ENCODE measurements at regions not wholly inside any gene's neighbourhood (a gene's known extent, or its start where the extent isn't known, plus 50 kb on each side); places are given as distances from the start of the nearest gene placed in this dataset.

DNA sequence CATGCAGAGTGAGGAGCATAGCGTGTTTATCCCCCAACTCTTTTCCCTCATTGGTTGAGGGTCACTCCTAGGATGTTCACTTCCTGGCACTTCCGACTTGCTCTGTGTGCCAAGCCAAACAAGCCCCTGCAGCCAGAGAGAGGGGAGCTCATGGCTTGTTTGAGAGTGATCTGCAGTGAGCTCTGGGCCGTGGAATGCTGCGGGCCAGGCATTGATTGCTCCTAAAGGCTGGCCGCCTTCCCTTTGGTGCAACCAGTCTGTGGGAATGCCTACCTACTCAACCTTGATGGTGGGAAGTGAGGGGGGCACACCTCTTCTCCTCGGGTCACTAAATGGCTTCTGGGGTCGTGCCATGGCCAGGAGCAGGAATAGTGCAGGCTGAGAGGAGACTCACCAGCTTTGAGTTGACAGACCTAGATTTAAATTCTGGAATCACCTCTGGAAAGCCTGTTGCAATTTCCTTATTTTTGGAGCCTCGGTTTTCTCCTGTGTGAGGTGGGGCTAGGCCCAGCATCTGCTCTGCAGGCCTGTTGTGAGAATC is 152.0 kb upstream of the STX18 start:
- no peak for DNase-seq (ENCODE audit: low read depth in 2 of 2)

DNA sequence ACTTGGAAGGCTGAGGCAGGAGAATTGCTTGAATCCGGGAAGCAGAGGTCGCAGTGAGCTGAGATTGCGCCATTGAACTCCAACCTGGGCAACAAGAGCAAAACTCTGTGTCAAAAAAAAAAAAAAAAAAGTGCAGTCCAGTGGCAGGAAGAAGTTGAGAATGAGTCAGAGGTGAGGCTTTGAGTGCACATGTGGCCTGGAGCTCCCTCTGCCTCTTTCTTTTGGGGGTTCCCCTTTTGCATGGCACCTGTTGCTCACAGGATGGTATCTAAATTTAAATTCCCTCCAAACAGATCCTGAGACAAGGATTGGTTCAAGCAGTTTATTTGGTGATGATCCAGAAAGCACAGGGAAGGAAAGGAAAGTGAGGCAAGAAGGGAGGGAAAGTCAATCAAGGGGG is 151.4 kb upstream of the STX18 start:
- no peak for DNase-seq (ENCODE audit: low read depth in 2 of 2)

DNA sequence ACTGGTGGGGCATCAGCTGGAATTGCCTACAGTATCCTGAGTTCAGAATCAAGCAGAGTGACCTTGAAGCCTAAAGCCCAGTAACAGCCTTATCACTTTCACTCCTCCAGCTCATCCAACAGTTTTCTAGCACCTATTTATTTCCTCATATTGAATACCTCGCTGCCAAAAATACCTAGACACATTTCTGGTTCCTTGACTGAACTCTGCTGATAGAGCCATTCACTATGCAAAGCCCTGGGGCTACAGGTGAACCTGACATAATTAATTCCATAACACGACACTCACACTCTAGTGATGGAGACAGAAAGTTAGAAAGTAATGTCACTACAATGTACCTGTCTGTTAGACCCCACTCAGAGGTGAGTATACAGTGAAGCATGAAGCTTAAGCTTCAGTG is 149.0 kb upstream of the STX18 start:
- no peak for DNase-seq (ENCODE audit: low read depth in 2 of 2)

DNA sequence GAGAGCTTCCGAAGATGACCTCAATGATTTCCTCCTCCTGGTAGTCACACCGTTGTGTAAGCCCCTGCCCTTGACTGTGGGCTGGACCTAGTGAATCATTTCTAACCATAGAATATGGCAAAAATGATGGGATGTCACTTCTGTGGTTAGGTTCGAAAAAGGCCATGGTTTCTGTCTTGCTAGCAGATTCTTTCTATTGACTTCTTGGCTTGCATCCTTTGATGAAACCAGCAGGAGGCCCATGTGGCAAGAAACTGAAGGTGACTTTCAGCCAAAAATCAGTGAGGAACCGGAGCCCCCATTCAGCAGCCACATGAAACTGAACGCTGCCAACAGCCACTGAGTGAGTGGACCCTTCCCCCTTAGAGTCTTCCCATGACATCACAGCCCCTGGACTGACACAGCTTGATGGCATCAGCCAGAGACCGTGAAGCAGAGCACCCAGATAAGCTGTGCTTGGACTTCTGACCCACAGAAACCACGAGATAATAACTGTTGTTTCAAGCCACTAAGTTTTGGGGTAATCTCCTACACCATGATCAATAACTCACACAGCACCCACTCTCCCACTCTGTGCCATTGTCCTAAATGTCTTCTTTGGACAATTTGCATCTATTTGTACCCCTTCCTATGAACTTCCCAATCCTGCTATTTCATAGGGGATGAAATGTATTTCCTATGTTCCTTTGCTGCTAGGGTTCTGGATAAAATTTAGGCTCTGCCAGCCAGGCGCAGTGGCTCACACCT is 148.0 kb upstream of the STX18 start:
- DNase-seq (ENCODE audit: low read depth in 2 of 2) = no peak

DNA sequence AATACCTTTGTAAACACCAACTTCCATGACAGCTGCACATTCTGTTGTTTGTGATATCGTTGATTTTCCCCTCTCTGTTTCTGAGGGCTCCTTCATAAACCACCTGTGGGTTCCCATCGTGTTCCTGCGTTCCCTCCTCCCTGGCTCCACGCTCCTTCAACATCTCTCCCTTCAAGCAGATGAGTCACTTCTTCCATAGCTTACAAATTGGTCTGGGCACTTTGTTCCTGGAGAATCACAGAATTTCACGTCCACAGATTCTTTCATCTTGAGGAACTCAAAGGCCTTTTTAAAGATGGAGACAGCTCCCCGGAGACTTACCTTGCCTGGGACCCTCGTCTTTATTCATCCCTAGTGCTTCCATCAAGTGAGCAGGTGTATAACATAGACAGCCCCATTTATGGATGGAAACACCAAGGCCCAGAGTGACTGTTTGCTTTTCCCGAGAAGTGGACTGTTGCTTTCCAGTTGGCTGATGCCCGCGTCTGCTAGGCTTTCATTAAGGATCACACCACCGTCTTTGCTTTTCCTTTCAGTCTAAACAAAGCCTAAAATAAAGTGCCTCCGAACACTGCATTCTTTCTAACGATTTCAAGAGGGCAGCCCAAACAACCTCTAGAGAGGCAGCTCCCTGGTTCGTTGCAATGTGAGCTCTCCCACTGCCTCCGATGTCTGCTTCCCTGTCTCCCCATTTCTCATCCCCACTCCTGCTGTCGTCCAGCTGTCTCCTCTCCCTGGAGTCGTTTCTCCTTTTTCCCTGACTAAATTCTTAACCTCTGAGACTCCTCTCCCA is 146.3 kb upstream of the STX18 start:
- DNase-seq (ENCODE audit: low read depth in 2 of 2) = no peak

DNA sequence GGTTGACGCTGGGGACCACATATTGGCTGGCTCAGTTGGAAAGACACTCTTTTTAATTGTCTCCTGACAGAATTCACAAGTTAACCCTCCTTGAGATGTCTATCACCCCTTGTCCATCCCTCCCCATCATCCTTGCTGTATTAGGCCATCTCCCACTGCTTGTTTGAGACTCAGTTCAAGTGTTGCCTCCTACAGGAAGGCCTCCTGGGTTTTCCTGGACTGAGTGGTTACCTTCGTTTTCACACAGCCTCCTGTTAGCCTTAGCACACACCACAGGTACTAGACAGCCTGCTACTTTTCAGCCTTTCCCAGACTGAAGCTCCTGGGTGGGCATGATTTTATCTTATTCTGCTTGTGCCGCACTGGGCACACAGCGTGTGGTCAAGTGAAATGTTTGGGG is 145.3 kb upstream of the STX18 start:
- no peak for DNase-seq (ENCODE audit: low read depth in 2 of 2)

DNA sequence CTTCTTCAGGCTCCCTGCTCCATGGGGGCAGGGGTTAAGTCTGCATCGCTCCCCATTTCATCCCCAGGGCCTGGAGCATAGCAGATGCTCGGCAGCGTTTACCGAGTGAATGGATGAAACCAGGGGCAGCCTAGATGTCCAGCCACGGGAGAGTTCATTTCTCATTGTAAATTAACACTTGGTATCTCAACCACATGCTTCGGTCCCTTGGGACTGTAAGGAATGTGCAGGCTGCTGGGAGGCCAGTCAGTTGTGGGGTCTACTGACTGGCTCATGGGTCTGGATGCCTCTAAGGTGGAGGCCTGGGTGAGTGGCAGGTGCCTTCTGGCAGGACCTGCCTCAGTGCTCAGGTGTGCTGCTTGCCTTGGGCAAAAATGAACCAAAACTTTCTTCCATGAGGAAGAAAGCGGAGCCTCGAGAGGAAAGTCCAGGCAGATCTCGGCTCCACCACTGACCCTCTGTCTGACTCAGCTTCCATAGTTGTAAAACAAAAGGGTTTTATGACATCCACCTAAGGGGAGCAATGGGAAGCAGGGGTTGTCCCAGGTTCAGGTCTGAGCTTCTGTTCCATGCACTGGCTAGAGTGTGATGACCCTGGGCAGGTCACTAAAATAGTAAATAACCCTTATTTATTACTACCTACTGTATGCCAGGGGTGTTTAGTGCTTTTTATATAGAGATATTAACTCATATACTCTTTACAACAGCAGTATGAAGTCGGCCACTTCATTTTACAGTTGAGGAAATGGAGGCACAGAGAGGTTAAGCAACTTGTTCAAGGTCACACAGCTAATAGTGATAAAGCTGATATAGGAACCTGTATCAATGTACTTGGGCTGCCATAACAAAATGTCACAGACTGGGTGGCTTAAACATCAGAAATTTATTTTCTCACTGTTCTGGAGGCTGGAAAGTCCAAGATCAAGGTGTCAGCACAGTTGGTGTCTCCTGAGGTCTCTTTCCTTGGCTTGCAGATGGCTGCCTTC is 144.3 kb upstream of the STX18 start:
- no peak for DNase-seq (ENCODE audit: low read depth in 2 of 2)

DNA sequence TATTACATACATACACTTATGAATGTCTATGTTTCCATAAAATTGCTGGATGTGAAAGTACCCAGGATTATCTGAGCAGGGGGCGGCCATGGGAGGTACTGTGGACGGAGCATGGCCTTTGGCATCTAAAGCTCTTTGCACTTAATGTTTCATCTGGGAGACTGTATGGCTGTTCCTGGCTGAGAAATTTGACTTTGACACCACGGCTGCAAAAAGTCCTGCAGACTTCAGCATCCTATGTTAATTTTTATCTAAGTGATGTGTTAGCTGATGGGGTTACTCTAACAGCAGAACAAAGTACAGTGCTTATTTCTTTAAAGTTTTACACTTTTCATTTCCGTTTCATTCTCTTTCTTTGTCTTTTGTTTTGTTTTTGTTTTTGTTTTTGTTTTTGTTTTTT is 139.8 kb upstream of the STX18 start:
- DNase-seq (ENCODE audit: low read depth in 2 of 2) = no peak

DNA sequence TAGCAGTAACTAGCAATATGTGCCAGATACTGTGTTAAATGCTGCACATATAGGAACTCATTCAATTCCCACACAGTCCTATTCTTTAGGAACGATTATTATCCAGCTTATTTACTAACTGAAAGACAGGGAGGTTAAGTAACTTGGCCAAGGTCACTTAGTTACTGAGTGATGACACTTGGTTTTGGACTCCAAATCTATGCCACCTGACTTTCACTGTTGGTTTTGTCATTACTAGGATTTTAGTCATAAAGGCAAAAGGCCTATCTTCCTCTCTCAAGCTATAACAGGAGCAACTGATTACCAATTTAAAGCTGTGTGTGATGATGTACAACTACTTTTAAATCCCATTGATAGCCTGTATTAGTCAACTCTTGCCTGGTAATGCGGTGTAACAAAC is 138.9 kb upstream of the STX18 start:
- DNase-seq (ENCODE audit: low read depth in 2 of 2) = no peak

DNA sequence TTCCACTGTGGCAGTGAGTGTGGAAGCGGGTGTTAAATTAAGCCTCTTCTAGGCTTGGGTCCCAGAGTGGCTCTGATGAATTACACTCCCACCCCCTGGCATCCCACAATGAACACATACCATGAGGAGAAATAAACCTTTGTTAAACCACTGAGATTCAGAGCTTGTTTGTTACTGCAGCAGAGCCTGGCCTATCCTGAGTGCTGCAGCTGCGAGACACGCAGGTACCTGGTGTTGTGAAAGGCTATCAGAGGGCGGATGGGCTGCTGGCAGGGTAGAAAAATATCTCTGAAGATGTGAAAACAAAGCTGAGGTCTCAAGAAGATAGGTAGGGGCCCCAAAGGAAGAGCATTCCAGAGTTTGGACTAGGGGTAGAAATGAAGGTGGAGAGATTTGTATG is 138.4 kb upstream of the STX18 start:
- DNase-seq (ENCODE audit: low read depth in 2 of 2) = no peak

DNA sequence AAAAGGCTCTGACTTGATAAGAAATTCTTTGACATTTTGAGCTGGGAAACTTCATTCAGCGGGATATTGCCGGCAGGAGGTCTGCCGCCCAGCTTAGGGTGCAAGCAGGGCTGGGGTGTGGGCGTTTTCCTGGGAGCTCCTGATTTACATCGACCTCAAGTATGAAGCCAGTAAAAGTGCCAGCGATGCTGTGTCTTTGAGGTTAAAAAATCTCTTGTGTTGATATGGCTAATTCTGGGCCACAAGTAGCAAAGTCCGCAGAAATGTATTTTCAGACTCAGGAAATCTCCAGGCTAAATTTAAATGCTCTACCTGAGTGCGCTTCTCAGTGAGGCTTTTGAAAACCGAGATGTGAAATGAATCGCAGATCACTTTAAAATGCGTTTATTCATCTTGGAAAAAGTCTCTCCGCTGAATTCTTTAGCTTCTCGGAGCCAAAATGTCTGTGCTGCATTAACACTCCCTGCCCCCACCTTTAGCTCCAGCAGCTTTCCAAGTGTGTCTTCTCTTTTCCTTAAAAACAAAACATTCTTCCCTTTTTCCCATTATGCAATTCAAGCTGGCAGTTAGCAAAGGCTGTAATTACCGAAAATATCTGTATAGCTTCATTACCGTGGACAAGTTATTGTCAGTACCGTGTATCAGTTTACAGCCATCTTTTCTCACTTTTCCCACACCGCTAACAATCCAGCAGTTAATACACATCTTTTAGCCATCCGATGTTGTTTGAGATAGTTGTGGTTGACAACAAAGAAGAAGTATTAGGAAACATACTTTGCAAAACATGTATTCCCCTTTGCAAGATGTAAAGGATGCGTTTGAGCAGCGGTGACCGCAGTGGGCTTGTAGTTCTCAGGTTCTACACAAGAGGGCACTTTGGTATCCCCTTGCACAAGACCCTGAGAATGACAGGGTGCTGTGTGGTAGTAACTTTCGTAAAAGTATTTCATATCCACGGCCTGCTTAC is 136.0 kb upstream of the STX18 start:
- DNase-seq (ENCODE audit: low read depth in 2 of 2) = no peak

DNA sequence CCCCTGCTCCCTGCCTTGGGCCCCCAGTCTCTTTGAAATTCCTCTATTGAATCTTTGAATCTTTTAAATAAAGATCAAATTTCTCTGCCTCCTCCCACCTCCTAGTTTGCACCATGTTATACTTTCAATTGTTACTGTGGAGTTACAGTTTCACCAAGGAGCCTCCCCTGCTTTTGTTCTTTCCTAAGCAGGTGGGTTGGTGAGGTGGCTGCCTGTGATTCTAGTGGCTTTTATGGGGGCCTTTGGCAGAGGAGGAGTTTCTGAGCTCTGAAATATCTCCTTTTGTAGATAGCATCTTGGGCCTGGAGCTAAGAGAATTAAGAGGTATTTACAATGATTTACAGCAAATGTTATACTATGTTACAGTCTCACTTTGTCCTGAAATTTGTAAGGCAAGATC is 133.8 kb upstream of the STX18 start:
- DNase-seq (ENCODE audit: low read depth in 2 of 2) = no peak

DNA sequence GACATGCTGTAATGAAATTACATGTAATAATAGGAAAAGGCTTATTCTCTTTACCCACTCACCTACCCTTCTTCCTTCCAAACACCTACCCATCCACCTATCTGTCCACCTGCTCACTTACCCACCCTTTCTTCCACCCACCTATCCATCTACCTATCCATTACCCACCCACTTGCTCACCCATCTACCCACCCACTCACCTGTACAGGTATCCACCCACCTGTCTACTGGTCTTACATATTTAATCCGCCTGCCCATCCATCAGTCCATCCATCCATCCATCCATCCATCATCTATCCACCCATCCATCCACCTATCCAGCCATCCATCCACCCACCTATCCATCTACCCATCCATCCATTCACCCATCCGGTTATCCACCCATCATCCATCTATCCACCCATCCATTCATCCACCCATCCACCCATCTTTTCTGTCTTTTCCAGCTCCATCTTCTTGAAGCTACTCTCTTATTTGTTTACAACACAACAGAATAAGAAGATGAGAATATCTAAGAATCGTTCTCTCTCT is 133.3 kb upstream of the STX18 start:
- no peak for DNase-seq (ENCODE audit: low read depth in 2 of 2)

DNA sequence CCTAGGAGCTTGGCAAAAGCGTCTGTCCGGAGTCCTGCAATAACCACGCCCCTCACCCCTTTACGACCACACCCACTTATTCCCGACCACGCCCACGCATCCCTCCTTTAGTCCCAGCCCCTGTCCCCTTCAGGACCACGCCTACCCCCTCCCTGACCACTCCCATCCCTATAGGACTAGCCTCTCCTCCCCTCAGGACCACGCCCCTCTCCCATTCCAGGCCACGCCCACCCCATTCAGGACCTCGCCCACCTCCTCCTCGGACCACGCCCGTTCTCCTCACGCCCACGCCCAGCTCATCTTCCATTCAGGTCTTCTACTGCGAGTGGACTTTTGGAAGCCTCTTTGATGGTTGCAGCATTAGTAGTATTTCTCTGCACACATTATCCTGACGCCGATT is 131.2 kb upstream of the STX18 start:
- no peak for DNase-seq (ENCODE audit: low read depth in 2 of 2)

DNA sequence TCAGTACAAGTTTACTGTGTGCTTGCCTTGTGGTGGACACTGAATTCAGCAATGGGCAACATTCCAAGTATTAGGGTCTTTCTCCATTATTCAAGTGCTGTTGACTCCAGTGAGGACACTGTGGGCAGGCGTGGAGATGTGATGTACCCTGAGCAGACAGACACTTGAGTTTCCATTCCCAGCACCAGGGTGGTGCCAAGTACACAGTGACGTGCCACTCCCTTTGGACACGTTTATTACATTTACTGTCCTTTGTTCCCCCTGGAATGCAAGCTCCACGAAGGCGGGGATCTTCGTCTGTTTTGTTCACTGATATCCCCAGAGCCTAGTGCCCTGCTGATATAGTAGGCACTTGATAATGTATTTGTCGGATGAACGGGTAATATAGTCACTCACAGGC is 130.6 kb upstream of the STX18 start:
- DNase-seq (ENCODE audit: low read depth in 2 of 2) = no peak

DNA sequence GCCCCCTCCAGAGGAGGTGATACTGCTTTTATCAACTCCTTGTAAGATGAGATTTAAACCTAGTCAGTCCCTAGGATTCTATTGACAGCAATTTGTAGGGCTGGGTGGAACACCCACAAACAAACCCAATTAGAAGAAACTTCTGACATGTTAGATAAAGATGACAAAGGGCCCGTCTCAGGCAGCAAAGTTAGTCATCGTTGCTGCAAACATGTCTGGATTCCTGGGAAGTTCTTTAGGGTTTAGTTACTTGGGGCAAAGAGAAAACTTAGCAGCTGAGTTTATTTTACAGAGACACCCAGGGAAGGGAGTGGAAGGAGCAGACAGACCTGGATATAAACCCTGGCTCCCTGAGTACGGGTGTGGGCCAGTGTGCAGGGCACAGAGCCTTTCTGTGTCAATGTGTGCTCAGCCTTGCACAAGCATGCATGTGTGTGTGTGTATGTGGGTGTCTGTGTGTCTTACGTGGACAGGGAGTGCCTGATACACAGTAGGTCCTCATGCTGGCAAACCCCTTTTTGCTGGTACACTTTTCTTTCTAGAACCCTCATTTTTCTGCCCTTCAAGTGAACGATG is 130.0 kb upstream of the STX18 start:
- DNase-seq (ENCODE audit: low read depth in 2 of 2) = no peak

DNA sequence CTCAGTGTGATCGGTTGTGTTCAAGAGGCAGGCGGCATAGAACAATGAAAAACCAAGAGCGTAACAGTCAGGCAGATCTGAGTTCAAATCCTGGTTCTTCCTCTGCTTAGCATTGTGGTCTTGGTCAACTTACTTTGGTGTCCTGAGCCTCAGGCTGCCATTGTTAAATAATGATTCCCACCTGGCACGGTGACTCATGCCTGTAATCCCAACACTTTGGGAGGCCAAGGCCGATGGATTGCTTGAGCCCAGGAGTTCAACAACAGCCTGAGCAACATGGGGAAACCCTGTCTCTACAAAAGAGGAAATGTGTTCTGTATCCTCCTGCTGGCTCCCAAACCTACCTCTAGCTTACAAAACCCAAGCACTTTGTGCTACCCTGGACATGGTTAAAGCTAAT is 129.0 kb upstream of the STX18 start:
- no peak for DNase-seq (ENCODE audit: low read depth in 2 of 2)

DNA sequence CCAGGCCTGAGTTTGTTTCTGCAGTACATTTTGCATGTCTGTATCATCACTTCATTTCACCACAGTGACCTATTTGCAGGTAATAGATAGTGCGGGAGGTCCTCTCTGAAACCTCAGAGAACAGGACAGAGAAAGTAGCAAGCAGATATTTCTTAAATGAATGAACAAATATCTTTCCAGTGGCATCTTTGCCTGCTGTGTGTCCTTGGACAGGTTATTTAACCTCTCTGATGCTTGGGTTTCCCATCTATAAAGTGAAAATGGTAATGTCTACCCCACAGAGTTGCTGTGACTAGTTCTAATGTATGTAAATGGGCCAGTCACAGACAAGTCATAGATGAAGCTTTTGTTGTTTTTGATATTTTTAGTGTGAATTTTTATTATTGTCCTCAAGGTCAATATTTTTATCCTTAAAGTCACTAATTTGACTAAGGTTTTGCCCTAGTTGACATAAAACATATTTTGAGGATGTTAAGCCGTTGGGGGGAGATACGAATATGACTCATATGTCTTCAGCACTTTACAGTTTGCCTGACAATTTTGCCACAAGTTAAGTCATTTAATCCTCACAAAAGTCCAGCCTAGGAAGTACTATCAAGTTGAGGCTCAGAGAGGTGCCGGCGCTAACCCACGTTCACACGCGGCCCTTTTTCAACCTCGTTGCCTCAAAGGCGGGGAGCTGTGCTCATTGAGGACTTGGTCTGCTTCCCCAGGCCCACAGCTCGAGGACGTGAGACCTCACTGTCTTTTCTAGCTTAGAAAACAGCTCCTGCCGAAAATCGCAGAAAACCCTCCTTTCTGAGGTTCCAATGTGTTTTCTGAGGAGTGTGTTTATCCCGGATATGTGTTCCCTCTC is 126.7 kb upstream of the STX18 start:
- DNase-seq (ENCODE audit: low read depth in 2 of 2) = no peak

DNA sequence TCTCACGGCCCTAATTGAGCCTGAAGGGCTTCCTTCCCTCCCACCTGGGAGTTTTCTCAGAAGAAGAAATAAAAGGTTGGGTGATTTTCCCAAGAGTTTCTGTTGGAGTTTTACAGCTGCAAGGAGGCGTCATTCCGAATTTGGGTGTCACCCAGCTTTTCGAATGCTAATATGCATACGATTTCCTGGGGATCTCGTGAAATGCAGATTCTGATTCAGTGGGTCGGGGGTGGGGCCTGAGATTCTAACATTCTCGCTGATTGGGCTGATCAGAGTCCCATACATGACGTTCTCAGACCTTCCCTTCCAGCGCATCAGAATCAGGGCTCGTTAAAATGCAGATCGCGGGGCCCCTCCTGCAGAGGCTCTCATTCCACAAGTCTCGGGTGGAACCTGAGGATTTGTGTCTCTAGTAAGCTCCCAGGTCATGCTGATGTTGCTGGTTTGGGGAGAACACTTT is 125.8 kb upstream of the STX18 start:
- DNase-seq (ENCODE audit: low read depth in 2 of 2) = no peak

Data from stimulated activated CD4-positive, alpha-beta T cell treated with anti-CD3 and anti-CD28 coated beads, Interleukin-15, amount 100 ng/mL, for 48 hours (primary cell).